ENCODE measurements at regions not wholly inside any gene's neighbourhood (a gene's known extent, or its start where the extent isn't known, plus 50 kb on each side); places are given as distances from the start of the nearest gene placed in this dataset.

- DNase-seq (ENCODE audit: low spot score) = no peak
Observed at GRCh38 chr7:68433462-68434070, 1164.7 kb upstream of the AUTS2 start.

DNA sequence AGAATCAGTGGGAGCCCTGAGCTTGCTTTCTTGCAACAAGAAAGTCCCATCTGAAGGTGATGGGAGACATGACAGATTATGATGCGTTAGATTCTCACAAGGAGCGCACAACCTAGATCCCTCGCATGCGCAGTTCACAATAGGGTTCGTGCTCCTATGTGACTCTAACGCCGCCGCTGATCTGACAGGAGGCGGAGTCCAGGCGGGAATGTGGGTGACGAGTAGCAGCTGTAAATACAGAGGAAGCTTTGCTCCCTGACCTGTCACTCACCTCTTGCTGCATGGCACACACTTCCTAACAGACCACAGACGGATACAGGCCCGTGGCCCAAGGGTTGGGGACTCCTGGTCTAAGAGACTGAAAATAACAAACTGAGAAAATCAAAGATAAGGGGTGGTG, 1163.4 kb upstream of the AUTS2 start:
- DNase-seq (ENCODE audit: low spot score) = no peak

DNA sequence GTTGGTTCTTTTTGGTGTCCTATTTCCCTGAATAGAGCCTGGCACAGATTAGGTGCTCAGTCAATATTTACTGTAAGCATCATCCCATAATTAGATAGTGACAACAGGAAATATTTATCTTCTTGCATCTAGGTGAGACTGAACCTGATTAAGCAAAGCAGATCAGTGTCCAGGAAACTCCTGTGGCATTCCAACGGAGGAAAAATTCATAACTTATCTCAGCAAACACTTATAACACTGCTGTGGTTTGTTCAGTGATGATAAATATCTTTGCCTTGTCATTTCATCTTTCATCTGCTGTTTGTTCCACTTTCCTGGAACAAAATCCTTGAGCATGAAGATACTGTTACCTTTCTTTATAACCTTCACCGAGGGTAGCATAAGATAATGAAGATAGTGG, 1160.3 kb upstream of the AUTS2 start:
- DNase-seq (ENCODE audit: low spot score) = no peak

DNA sequence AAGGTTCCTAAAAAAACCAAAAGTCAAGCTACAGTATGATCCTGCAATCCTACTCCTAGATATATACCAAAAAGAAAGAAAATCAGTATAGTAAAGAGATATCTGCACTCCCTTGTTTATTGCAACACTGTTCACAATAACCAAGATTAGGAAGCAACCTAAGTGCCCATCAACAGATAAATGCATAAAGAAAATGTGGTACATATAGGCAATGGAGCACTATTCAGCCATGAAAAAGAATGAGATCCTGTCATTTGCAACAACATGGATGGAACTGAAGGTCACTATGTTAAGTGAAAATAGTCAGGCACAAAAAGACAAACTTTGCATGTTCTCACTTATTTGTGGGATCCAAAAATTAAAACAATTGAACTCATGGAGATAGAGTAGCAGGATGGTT, 1159.5 kb upstream of the AUTS2 start:
- DNase-seq (ENCODE audit: low spot score) = no peak

GRCh38 chr7:68439897-68440296, 1158.4 kb upstream of the AUTS2 start:
- no peak for DNase-seq (ENCODE audit: low spot score)

- no peak for DNase-seq (ENCODE audit: low spot score)
Observed at GRCh38 chr7:68440866-68441265, 1157.4 kb upstream of the AUTS2 start.

- no peak for DNase-seq (ENCODE audit: low spot score)
Observed at GRCh38 chr7:68441645-68442044, 1156.6 kb upstream of the AUTS2 start.

DNA sequence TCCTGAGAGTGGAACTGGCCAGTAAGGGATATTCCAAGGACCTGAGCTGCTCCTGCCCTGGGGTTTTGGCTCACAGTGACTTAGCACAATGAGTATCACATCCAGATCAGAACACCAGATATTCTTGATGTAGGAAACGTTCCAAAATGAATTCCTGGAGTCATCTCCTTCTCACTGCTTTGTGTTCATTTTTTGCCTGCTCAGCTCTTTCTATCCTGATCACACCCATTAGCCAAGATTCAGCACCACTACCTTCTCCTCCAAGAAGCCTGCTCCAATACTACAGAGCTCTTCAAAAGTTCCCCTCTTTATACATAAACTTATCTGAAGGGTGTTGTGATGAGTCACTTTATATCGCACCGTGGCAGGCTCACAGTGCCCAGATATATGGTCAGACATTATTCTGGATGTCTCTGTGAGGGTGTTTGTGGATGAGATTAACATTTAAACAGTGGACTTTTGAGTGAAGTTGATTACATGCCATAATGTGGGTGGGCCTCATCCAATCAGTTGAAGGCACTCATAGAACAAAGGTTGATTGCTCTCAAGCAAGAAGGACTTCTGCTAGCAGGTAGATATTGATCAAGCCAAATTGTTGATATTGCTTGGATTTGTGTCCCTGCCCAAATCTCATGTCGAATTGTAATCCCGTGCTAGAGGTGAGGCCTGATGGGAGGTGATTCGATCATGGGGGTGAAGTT, 1155.2 kb upstream of the AUTS2 start:
- DNase-seq (ENCODE audit: low spot score) = no peak

DNA sequence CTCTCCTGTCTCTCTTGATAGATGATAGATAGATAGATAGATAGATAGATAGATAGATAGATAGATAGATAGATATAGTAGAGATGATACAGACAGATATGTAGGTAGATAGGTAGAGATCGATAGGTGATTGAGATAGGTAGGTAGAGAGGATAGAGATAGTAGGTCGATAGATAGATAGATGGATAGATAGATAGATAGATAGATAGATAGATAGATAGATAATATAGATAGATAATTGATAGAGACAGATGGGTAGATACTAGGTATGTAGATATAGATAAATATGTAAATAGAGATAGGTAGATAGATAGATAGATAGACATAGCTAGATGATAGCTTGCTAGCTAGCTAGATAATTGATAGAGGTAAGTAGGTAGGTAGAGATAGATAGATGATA, 1154.2 kb upstream of the AUTS2 start:
- no peak for DNase-seq (ENCODE audit: low spot score)

- DNase-seq (ENCODE audit: low spot score) = no peak
Observed at GRCh38 chr7:68444956-68445355, 1153.3 kb upstream of the AUTS2 start.

GRCh38 chr7:68446183-68446582, 1152.1 kb upstream of the AUTS2 start:
- no peak for DNase-seq (ENCODE audit: low spot score)

DNA sequence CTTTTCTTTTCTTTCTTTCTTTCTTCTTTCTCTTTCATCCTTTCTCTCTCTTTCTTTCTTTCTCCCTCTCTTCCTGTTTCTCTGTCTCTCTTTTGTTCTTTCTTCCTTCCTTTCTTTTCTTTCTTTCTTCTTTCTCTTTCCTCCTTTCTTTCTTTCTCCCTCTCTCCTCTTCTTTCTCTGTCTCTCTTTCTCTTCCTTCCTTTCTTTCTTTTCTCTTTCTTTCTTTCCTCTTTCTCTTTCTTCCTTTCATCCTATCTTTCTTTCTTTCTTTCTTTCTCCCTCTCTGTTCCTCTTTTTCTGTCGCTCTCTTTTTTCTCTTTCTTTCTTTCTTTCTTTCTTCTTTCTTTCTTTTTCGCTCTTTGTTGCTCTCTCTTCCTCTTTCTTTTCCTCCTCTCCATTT, 1149.2 kb upstream of the AUTS2 start:
- DNase-seq (ENCODE audit: low spot score) = no peak

GRCh38 chr7:68449816-68450215, 1148.5 kb upstream of the AUTS2 start:
- no peak for DNase-seq (ENCODE audit: low spot score)

DNA sequence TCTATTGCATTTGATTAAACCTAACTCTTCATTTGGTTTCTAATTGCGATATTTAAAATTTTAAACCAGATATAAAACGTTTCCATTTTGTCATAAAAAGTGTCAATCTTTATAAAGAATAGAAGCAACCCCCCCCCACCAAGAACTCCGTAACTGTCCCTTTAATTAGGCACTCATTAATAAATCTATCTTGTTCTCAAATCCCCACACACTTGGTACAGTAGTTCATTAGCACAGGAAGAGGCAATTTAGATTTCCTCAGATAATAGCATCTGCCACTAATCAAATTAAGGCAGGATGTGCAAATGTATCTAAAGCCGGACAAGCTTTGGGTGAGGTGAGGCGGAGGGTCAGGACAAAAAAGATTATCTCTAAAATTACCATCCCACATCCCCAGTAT, 1143.3 kb upstream of the AUTS2 start:
- DNase-seq (ENCODE audit: low spot score) = no peak

GRCh38 chr7:68456469-68456868, 1141.8 kb upstream of the AUTS2 start:
- DNase-seq (ENCODE audit: low spot score) = no peak

DNA sequence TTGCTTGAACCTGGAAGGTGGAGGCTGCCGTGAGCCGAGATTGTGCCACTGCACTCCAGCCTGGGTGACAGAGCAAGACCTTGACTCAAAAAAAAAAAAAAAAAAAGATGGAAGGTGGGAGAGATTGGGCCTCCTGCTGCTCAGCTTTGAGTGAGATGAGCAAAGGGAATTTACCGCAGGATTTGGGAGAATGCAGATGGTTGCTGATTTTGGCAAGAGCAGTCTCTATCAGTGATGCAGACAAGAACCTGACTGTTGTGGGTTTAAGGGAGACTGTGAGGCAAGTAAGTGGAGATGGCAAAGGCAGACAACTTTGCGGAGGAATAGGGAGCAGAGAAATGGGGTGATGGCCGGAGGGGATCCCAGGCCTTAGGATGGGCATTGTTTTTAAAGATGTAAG, 1140.8 kb upstream of the AUTS2 start:
- DNase-seq (ENCODE audit: low spot score) = no peak

- DNase-seq (ENCODE audit: low spot score) = no peak
Observed at GRCh38 chr7:68458010-68458908, 1140.0 kb upstream of the AUTS2 start.

GRCh38 chr7:68461430-68461829, 1136.8 kb upstream of the AUTS2 start:
- no peak for DNase-seq (ENCODE audit: low spot score)

- DNase-seq (ENCODE audit: low spot score) = no peak
Observed at GRCh38 chr7:68470836-68471435, 1127.3 kb upstream of the AUTS2 start.

GRCh38 chr7:68472688-68473087, 1125.6 kb upstream of the AUTS2 start:
- no peak for DNase-seq (ENCODE audit: low spot score)

DNA sequence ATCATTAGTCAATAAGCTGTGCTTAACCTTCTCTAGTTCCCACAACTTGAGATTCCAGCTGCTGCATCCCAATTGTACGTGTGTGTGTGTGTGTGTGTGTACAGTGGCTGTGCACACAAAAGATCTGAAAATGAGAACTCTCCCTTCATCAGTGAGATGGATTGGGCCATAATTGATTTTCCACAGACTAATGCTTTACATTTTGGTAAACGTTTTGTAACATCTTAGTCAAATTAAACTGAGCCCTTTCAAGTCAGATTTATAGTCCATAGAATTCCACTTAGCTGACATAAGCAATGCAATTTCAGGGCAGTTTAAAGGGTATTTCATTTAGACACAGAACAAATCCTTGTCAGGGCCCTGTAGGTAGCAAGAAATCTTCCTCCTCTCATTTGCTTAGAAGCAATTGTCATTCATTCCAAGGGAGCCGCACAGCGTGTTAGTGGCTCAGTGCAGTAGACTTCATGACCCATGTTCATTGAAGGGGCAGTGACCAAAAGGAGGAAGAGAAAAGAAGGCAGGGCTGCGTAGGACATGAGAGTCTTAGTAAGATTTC, 1123.5 kb upstream of the AUTS2 start:
- no peak for DNase-seq (ENCODE audit: low spot score)

DNA sequence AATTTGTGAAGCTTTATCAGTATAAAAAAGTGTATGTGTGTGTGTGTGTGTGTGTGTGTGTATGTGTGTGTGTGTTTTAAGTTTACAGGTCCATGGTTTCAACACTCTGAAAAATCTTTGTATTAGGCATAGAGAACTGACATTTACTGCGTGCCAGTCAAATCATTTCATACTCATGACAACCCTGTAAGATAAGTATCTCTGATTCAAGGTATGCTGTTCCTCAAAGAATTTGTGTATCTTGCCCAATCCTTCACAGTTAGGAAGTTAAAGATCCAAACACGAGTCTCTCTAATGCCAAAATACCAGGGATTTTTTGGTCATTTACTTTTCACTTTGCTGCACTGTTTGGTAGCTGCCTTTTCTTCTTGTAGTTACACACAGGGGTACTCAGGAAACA, 1121.3 kb upstream of the AUTS2 start:
- no peak for DNase-seq (ENCODE audit: low spot score)

Measured in left forelimb (tissue), 1 donor.